Kasumi-1 (cell line): ENCODE measurements at regions not wholly inside any gene's neighbourhood (a gene's known extent, or its start where the extent isn't known, plus 50 kb on each side); places are given as distances from the start of the nearest gene placed in this dataset.
A peak's percentile ranks its signal among the peaks of the same experiment; 100 is the strongest.
"Not testable (repeated sequence)": the region's sequence is repeated elsewhere in the genome, so short reads cannot be mapped to it uniquely, and the experiment has no call there.

Experiments used
- DNase-seq, 2 experiments: peaks; one replicate each; lab custom pipeline; 2025; lab: John Stamatoyannopoulos, UW

DNA sequence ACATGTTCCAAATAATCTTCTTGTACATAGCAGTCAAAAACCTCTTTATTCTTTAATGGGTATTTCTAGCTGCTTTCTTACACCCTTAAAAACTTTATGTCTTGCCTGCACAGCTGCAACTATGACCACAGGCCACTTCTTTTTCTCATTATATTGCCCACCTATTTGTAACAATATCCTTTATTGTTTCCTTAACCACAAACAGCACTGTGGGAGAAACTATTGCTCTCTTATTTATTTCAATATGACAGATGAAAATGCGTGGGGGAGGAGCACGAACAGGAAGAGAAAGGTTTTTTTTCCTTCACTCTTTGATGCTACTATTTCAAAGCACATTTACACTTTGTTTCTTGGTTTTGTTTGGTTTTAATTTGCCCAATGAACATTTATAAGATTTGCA is 253.5 kb downstream of the GJA1 start:
- no peak for DNase-seq

DNA sequence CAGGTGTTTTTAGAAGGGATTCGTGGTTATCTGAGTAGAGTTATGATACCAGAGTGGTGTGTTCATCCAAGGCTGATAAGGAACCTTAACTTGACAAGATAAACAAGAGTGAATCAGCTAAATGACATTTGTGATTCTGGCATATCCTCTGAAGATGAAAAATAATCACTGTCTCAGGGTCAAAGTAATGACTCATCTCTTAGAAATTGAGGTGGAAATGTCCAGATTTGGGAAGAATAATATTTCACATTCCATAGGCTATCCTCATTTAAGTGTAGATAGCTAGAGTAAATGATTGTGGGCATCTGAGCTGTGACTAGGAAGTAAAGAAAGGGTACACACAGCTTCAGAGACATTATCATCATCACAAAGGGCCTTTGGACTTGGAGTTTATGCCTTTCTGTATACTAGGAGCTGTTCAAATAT is 255.7 kb downstream of the GJA1 start:
- DNase-seq: no peak

DNA sequence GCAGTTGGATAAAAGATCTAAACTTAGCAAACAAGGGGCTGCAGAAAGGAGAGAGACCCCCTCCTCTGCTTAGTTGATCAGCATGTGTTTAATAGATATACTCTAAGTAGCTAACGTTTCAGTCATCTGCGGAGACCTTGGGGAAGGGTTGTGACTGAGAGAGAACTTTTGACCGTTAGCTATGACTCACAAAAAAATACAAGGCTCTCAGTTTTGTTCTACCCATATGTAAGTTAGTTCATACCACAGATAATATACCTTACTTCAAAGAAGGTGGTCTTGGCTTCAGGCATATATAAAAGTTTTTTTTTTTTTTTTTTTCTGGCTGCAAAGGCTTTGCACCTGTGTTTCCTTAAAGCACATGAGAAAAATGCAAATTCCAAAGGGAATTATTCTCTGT is 258.9 kb downstream of the GJA1 start:
- no peak for DNase-seq

DNA sequence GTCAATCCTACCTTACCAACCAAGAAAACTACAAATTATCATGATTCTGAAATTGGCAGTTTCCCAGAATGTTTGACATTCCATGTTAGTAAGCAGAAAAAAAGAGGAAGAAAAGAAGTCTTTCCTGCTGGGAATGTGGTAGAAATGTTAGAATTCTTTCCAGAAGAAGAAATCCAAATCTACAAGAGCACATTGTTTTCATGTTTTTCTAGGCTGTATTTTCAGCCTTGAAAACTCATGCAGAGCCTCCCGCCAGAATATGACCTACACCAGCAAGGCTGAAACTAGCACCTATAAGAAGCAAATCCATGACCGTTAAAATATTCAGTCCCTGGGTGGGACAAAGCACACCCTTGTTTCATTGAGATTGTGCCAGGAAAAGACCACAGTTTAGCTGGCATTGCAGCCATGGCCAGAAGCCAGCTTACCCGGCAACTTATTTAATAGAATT is 259.4 kb downstream of the GJA1 start:
- DNase-seq: no peak

DNA sequence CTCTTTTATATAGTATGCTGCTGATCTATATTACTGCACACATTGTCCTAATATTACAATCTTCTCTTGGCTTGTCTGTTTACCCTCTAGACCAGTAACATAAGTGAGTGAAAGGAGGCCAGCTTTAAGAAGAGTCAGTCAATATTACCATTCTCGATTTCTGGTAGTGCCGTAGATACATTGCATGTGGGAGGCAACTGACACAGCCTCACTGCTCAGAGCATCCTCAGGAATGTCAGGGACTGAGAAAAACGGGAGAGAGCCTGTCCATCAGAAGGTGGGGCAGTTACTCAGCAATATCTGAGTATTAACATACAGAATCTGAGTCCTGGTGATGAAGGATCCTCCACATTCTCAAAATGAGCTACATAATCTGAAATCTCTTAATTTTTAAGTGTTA is 259.9 kb downstream of the GJA1 start:
- no peak for DNase-seq

DNA sequence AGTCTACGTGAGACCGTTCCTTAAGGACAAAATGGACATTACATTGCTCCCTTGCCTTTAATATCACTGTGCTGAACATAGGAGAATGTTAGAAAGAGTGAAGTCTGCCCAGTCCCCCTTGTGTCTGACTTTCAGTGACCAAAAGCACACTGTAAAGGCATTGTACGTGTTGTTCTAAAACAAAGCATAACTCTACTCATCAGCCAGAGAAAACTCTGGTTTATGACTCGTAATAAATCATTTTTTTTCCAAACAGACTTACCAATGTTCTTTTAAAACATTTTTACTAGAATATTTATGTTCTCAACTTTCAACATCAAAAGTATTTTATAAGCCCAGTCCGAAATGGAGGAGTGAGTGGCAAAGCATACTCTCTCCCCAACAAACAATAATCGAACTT is 262.5 kb downstream of the GJA1 start:
- no peak for DNase-seq

DNA sequence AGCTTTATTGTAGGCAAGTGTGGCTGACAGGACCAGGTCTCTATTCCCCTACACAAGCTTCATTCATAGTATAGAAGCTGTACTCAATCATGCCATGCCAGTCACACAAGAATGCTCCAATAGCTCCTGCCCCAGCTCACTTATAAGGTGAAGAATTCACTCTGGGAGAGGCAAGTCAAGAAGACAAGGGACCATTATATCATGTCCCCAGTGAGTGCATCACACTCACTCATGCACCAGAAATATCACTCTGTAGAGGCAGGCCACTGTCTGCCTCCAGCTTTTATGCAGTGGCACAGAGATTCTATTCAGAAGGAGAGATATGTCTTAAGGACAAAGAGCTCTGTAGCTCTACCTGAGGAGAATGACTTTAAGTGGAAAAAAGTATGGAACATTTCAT is 263.2 kb downstream of the GJA1 start:
- no peak for DNase-seq

DNA sequence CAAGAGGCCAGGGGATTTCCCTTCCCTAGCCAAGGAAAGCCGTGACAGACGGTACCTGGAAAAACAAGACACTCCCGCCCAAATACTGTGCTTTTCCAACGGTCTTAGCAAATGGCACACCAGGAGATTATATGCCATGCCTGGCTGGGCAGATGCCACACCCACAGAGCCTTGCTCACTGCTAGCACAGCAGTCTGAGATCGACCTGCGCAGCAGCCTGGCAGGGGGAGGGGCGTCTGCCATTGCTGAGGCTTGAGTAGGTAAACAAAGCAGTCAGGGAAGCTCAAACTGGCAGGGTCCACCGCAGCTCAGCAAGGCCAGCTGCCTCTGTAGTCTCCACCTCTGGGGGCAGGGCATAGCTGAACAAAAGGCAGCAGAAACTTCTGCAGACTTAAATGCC is 267.7 kb downstream of the GJA1 start:
- not testable (repeated sequence) for DNase-seq

DNA sequence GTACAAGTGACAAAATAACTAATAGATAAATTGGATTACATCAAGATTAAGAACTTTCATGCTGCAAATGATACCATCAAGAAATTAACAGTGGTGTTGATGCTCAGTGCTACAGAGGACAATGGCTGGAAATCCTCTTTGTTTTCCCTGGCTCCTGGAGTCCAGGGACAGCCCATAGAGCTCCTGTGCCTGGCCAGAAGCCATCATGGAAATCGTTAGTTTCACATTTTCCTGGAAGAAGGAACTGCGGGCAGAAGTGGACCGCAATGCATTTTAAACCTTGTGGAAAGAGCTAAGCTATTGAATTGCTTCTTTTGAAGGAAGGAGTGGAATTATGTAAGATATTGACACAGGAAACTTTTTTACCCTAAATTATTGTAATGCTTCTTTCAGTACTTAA is 276.0 kb downstream of the GJA1 start:
- no peak for DNase-seq

DNA sequence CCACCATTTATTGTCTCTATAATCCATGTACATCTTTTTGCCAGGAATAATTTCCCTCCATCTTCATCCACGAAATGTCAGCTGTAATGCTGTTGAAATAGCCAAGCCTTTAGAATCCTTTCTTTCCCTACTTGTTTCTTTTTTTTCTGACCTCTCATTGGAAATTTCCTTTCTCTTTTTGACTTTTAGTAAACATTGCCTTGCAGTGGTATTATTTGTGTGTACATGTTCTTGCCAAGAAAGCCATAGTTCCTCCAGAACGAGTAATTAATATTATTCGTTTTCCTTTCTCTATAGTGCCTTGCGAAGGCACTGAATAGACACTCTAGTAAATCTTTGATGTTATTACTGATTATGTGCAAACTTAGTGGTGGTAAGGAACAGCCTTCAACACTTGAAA is 282.2 kb downstream of the GJA1 start:
- DNase-seq: no peak

DNA sequence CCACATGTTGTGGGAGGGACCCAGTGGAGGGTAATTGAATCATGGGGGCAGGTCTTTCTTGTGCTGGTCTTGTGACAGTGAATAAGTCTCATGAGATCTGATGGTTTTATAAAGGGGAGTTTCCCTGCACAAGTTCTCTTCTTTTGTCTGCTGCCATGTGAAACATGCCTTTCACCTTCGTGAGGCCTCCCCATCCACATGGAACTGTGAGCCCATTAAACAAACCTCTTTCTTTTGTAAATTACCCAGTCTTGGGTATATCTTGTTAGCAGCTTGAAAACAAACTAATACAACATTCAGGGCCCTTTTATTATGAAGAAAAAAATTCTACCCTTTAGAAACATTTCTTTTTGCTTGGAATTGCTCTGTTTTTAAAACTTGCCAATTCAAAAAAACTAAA is 285.4 kb downstream of the GJA1 start:
- not testable (repeated sequence) for DNase-seq

DNA sequence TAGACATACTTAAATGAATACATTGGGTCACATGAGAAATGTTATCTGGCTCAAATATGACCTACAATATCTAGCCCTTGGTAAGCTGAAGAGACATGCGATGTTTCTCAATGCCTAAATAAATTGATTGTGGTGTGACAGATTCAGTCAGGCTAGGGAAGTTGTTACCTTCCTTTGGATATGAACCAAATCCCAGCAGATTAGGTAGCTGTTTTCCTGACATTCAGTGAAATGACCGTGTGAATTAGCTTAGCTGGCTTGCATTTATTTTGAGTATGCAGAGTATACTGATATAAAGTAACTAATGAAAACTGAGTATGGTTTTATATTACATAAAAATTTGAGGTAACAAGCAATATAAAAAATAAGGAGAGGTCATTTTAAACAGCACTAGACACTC is 288.2 kb downstream of the GJA1 start:
- no peak for DNase-seq

DNA sequence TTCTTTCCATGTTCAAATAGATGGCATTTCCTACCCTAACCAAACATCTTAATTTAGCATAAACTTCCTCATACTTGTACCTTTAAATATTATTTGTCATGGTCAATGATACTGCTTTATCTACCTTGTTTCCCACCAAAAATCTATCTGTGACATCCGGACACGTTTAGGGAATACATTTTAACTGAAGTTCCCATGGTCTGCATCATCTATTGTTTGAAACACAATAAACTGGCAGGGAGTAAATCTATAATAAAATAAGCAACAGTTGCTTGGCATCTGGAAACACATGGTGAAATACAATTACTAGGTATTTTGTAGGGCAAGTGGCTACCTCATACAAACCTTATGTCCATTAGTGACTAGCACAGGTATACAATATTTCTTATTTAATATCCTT is 289.1 kb downstream of the GJA1 start:
- DNase-seq: no peak

DNA sequence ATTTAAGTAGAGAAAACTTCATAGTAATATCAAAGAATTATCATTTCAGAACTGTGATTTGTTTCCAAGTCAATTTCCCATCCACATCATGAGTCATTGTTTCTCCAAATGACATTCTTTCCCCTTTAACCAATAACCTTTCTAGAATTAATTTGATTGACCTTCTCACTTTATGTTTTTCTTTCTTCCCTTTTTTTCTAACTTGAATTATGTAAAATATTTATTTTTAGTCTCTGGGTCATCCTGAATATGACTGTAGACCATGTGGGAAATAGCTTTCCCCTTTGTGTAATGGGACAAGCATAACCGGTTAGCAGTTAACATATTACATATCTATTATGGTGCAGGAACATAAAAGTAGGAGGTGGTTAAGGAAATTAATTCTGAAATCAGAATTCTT is 291.1 kb downstream of the GJA1 start:
- no peak for DNase-seq

DNA sequence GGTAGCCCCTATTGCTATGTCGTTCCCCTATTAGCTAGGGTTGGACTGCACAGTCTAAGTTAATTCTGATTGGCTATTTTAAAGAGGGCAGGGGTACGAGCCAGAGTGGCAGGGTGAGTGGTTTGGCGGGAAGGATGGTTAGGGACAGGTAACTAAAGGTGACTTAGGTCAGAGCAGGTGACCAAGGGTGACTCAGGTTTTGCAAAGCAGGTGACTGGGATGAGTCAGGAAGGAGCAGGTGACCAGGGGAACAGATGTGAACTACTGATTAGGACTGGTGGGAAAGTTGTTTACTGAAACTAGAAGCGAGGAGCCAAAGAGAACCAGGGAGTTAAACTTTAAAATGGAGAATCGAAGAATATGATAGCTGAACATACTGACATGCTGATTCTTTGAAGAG is 295.2 kb downstream of the GJA1 start:
- no peak for DNase-seq

DNA sequence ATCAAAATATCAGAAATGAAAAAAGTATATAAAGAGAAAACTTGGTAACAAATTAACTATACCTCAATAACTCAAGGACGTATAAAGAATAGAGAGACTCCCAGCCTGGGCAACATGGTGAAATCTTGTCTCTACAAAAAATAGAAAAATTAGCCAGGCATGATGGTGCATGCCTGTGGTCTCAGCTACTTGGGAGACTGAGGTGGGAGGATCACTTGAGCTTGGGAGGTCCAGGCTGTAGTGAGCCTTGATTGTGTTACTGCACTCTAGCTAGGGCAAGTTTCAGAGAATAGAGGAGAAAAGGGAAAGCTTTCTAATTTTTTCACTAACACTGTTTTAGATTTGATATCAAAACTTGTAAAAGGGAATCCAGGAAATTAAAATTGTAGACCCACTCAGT is 295.9 kb downstream of the GJA1 start:
- no peak for DNase-seq

DNA sequence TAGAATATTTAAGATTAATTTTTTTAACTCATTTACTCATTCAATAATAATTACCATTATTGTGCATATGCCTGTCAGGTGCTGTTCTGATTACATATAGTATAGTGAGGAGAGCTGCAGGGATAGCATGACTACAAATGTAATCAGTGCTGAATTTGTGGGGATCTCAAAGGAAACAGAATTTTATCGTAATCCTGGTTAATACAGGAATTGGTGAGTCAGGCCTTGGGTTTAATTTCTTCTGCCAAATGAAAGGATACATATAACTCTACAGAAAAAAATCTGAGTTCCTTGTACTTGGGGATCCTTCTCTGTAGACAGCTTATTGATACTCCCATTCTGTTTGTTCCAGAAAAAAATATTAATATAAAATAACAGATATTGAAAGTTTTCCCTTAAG is 297.2 kb downstream of the GJA1 start:
- no peak for DNase-seq

DNA sequence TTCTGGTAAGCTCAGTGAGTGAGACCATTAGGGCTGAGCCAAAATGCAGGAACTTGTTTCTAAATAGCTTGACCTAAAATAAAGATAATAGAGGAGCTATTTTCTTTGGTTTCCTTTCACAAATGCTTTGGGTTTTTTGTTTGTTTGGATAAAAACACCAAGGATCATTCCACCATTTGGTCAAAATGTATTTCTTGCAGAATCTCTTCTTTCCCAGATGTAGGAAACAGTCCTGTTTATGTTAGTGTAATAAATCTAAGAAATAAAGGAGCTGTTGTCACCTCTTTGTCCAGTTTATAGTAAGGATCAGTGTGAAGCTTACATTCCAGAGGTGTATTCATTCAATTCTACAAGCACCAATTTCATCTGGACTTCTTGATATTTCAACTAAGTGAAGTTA is 297.8 kb downstream of the GJA1 start:
- DNase-seq: no peak

DNA sequence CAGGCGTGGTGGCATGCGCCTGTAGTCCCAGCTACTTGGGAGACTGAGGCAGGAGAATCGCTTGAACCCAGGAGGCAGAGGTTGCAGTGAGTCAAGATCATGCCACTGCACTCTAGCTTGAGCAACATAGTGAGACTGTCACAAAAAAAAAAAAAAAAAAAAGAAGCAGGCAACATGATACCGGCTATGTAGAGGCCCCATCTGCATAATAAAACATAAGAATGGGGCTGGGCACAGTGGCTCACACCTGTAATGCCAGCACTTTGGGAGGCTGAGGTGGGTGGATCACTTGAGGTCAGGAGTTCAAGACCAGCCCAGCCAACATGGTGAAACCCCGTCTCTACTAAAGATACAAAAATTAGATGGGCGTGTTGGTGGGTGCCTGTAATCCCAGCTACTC is 304.7 kb downstream of the GJA1 start:
- not testable (repeated sequence) for DNase-seq

DNA sequence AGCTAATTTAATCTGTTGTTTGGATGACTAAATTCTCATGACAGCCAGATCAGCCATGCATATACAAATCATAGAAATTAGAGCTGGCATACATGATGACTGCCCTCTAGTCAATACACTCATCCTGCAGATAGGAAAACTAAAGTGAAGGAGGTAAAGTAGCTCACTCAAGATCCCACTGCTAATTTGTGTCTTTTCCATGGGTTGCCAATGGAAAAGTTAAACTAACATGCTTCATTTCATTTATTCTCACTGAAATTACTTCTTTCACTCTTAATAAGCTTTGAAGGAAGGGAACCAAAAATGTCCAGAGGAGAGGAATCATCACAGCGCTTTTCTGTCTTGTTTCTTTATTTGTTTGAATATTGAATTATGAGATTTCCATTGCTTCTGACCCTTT is 308.2 kb downstream of the GJA1 start:
- DNase-seq: no peak

DNA sequence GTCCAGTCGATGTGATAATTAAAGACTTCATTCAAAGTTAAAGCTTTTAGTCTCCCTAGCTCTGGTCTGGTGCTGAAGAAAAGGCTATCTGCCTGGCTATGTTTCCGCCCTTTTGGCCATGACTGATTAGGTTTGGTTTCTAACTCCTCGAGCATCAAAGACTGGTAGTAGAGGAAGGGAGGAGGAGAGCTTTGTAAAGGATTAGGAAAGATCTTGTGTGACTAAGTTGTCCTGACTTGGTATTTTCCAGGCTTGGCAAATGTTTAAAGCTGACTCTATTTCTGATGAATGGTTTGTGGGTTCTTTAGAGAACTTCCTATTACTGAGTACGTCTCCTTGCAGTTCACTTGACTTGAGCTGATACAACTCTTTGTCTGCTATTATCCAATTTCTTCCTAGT is 312.9 kb downstream of the GJA1 start:
- peak in 1 of 2 experiments; percentile 5 for DNase-seq

DNA sequence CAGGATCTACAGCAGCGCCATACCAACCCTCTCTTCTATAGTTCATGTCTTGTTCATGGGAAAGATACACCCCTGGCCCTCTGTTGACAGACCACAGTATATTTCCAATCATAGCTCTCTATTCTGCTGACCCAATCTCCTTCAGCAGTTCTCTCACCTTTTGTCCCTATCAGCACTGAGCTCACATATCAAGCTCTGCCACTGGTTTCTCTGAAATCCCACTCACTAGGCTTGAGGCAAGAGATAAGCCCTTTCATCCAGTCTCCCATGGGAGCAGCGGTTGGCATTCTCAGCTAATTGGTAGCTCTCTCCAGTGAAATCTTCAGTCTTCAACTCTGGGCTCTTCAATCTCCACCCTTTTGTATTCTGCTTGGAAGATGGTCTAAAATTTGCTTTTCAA is 313.4 kb downstream of the GJA1 start:
- DNase-seq: no peak

DNA sequence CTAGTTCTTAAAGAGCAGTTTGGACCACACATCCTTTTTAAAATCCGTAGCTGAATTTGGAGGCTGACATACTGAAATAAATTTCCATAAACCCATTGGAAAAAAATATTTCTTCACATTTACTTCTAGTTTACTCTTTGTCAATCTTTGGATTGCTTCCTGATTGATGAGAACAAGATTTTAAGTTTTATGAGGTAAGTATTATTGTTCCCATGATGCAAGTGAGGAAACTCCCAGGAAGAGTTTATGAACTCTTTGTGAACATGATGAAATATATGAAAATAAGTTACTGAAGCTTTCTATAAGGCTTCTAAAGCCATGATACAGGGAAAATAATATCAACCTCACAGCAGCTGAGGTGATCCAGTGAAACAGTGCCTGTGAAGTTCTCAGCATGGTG is 320.0 kb downstream of the GJA1 start:
- DNase-seq: no peak

DNA sequence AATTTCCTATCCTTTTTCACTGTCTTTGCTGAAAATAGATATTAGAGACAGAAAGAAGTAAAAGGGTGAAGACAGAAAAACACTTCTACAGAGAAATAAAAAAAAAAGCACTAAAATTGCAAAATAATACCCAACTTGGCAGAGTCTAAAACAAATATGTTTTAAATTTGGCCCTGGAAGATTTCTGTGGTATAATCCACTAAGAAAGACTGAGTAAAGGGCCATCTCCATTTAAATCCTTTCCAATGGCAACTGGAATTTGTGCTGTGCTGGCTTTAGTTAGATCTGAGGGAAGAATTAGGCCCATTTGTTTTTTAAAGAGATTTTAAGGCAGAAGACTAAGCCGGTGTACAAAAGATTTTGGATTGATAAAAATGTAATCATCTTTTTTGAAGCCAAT is 321.2 kb downstream of the GJA1 start:
- DNase-seq: no peak

DNA sequence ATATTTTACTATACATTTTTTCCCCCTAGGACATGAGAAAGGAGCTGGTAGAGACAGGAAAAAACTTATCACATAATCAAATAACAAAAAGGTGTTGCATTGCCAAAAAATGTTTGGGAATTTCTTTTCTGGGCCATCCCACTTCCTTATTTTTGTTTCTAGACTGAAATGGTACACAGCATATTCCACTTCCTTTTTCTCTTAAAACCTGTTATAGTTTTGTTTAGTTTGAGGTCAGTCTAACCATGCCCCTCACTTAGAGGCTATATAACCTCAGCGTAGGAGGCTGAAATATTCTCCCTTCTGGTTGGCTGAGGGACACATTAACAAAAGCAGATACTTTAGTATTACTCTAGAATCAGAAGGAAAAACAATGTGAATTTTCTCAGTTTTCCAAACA is 323.9 kb downstream of the GJA1 start:
- peak; percentile 50 to 53 for DNase-seq
